Liver (tissue), 8 donors: ENCODE measurements at regions not wholly inside any gene's neighbourhood (a gene's known extent, or its start where the extent isn't known, plus 50 kb on each side); places are given as distances from the start of the nearest gene placed in this dataset.

Experiments
- DNase-seq: peaks from one replicate; pipeline ENCODE4 v3.0.0-alpha.2; 2017; ENCODE audit warnings: low spot score
- H3K27ac ChIP-seq, 2 donors: one replicate each; pipeline ENCODE4 v1.7.0; 2013; ENCODE audit warnings: inconsistent platforms in 2 of 2, low read length in 2 of 2, control low read depth in 1 of 2, low read depth in 1 of 2, mild to moderate bottlenecking in 1 of 2
- H3K27me3 ChIP-seq, 4 donors: one replicate each; pipeline versions ENCODE4 v1.6.1 to v1.7.0; 2013; ENCODE audit warnings: low read length in 3 of 4, inconsistent platforms in 1 of 4, mild to moderate bottlenecking in 1 of 4, moderate library complexity in 1 of 4; ENCODE audit not compliant: control insufficient read depth in 4 of 4, insufficient read depth in 4 of 4
- H3K36me3 ChIP-seq, 4 donors: one replicate each; pipeline versions ENCODE4 v1.6.1 to v1.7.0; 2013; ENCODE audit warnings: low read length in 3 of 4, mild to moderate bottlenecking in 3 of 4, low read depth in 1 of 4, moderate library complexity in 1 of 4; ENCODE audit not compliant: control insufficient read depth in 4 of 4, insufficient read depth in 3 of 4
- H3K4me1 ChIP-seq, 4 donors: one replicate each; pipeline versions ENCODE4 v1.6.1 to v1.7.0; 2013; ENCODE audit warnings: low read length in 3 of 4, mild to moderate bottlenecking in 3 of 4, moderate library complexity in 1 of 4; ENCODE audit not compliant: control insufficient read depth in 4 of 4, insufficient read depth in 4 of 4
- H3K4me3 ChIP-seq, 3 donors: one replicate each; pipeline versions ENCODE4 v1.6.1 to v1.7.0; 2013; ENCODE audit warnings: low read length in 3 of 3, control low read depth in 1 of 3, low read depth in 1 of 3, mild to moderate bottlenecking in 1 of 3
- H3K9ac ChIP-seq, 2 donors: one replicate each; pipeline ENCODE4 v1.7.0; 2013; ENCODE audit warnings: low read length in 2 of 2, mild to moderate bottlenecking in 2 of 2, moderate library complexity in 2 of 2, control low read depth in 1 of 2, low read depth in 1 of 2
- H3K9me3 ChIP-seq, 4 donors: one replicate each; pipeline versions ENCODE4 v1.6.1 to v1.7.0; 2013; ENCODE audit warnings: low read length in 3 of 4; ENCODE audit not compliant: control insufficient read depth in 4 of 4
- EGR1 ChIP-seq, 2 donors: IDR thresholded peaks; 2 replicates each; pipeline ENCODE4 v1.6.1; 2016 to 2018; ENCODE audit warnings: antibody characterized with exemption in 2 of 2, low read depth in 2 of 2
- FOXA1 ChIP-seq: IDR thresholded peaks from 2 replicates; pipeline ENCODE4 v1.6.1; 2016; ENCODE audit warnings: antibody characterized with exemption
- GABPA ChIP-seq, 2 donors: IDR thresholded peaks in 1 of 2; conservative IDR thresholded peaks in 1 of 2; 2 replicates each; pipeline ENCODE4 v1.6.1; 2016; ENCODE audit warnings: antibody characterized with exemption in 2 of 2, mild to moderate bottlenecking in 1 of 2, moderate library complexity in 1 of 2
- HNF4G ChIP-seq: IDR thresholded peaks from 2 replicates; pipeline ENCODE4 v1.6.1; 2016; ENCODE audit warnings: antibody characterized with exemption
- NR2F2 ChIP-seq: IDR thresholded peaks from 2 replicates; pipeline ENCODE4 v1.6.1; 2016; ENCODE audit warnings: antibody characterized with exemption
- RXRA ChIP-seq, 2 donors: IDR thresholded peaks; 2 replicates each; pipeline ENCODE4 v1.6.1; 2017 to 2018; ENCODE audit warnings: antibody characterized with exemption in 2 of 2, mild to moderate bottlenecking in 1 of 2
- YY1 ChIP-seq: IDR thresholded peaks from 2 replicates; pipeline ENCODE4 v1.6.1; 2016; ENCODE audit warnings: antibody characterized with exemption, mild to moderate bottlenecking
- WGBS: extraction: QIAGEN DNeasy Blood & Tissue Kit; methylation state at CpG from one replicate; pipeline ENCODE4 v1.1.7; 2013; 5-methylcytosine and 5-hydroxymethylcytosine counted together
- TF ChIP-seq, protein P1 (sequence below): IDR thresholded peaks from 2 replicates; pipeline ENCODE4 v1.6.1; 2016; ENCODE audit warnings: antibody characterized with exemption
- TF ChIP-seq, protein P2 (sequence below): IDR thresholded peaks from 2 replicates; pipeline ENCODE4 v1.6.1; 2016; ENCODE audit warnings: antibody characterized with exemption
- TF ChIP-seq, protein P3 (sequence below): IDR thresholded peaks from 2 replicates; pipeline ENCODE4 v1.6.1; 2016; ENCODE audit warnings: antibody characterized with exemption, mild to moderate bottlenecking
- TF ChIP-seq, protein P4 (sequence below): fragments of 150-350 bp; IDR thresholded peaks from 2 replicates; pipeline ENCODE4 v1.5.1; 2017; ENCODE audit warnings: improper control_type of control experiment, low read depth, low read length; ENCODE audit not compliant: missing input control
- donor health status: healthy.
- donor health status: healthy.
- donor health status: healthy.
- donor health status: healthy.
- donor health status: healthy.

DNA sequence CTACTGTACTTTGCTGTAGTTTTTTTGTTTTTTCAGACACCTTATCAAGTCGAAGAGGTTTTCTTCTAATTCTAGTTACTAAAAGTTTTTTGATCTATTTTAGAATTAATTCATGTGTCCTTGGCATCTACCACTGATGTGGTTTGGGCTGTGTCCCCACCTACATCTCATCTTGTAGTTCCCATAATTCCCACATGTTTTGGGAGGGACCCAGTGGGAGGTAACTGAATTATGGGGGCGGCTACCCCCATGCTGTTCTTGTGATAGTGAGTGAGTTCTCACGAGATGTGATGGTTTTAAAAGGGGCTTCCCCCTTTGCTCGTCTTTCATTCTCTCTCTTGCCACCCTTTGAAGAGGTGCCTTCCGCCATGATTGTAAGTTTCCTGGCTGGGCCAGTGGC lies 154.6 kb upstream of the EEPD1 start (continued):
- TF ChIP-seq NR2F2: no peak
- TF ChIP-seq FOXA1: no peak
- TF ChIP-seq, protein P1, sequence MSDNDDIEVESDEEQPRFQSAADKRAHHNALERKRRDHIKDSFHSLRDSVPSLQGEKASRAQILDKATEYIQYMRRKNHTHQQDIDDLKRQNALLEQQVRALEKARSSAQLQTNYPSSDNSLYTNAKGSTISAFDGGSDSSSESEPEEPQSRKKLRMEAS: no peak

DNA sequence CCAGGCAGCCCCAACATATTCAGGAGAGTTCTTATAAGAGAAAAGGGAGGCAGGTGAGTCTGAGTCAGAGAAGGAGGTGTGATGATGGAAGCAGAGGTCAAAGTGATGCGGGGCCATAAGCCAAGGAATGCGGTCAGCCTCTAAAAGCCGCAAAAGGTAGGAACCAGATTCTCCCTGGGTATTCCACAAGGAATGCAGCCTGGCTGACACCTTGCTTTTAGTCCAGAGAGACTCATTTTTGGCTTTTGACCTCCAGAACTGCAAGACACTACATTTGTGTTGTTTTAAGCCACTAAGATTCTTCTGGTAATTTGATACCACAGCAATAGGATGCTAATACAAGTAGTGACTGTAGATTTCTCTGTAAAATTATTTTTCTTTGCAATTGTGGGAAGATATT lies 151.5 kb upstream of the EEPD1 start:
- H3K4me1 ChIP-seq: no peaks in the 10 kb centered on the region
- 99% methylated on average over 3 of the region's 3 CpGs for WGBS
- no peak overlapping the region for H3K27ac ChIP-seq

DNA sequence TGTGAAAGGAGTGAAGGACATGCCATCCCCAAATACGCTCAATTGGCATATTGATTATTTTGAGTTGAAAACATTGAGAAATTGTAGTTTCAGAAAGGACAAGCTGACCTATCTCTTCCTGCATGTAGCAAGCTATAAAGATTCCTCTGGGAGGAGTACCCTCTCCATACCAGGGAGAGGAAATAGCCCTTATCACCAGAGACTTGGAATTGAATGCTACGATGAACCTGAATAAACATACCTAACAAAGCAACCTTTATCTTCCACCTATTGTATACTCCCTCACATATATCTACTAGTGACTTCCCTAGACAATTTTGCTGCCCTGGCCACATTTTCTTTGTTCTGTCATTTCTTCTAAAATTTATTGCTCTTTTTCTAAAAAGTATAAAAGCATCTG lies 150.2 kb upstream of the EEPD1 start:
- Histone ChIP-seq H3K27ac (no peak overlapping the region), H3K4me1 (no peaks in the 10 kb centered on the region), H3K27me3 (no peaks in the 10 kb centered on the region), H3K4me3 (no peak overlapping the region), H3K9me3 (no peaks in the 10 kb centered on the region), H3K36me3 (no peaks in the 10 kb centered on the region), H3K9ac (no peak overlapping the region)
- 51% methylated on average over 2 of the region's 2 CpGs for WGBS
- DNase-seq: no peak
- TF ChIP-seq YY1 (no peak), RXRA (IDR thresholded peaks at IDR 0.05) (no peak)
- TF ChIP-seq, protein P2, sequence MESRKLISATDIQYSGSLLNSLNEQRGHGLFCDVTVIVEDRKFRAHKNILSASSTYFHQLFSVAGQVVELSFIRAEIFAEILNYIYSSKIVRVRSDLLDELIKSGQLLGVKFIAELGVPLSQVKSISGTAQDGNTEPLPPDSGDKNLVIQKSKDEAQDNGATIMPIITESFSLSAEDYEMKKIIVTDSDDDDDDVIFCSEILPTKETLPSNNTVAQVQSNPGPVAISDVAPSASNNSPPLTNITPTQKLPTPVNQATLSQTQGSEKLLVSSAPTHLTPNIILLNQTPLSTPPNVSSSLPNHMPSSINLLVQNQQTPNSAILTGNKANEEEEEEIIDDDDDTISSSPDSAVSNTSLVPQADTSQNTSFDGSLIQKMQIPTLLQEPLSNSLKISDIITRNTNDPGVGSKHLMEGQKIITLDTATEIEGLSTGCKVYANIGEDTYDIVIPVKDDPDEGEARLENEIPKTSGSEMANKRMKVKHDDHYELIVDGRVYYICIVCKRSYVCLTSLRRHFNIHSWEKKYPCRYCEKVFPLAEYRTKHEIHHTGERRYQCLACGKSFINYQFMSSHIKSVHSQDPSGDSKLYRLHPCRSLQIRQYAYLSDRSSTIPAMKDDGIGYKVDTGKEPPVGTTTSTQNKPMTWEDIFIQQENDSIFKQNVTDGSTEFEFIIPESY: no peak

More for the DNA sequence above, 151.5 kb upstream of the EEPD1 start:
- Histone ChIP-seq H3K4me3 (no peak overlapping the region), H3K27me3 (no peaks in the 10 kb centered on the region), H3K36me3 (no peaks in the 10 kb centered on the region), H3K9ac (no peak overlapping the region), H3K9me3 (no peaks in the 10 kb centered on the region)
- DNase-seq: no peak
- no peak for TF ChIP-seq EGR1 (IDR thresholded peaks at IDR 0.05; ENCODE audit: low read depth in 2 of 2)
- no peak for TF ChIP-seq HNF4G

DNA sequence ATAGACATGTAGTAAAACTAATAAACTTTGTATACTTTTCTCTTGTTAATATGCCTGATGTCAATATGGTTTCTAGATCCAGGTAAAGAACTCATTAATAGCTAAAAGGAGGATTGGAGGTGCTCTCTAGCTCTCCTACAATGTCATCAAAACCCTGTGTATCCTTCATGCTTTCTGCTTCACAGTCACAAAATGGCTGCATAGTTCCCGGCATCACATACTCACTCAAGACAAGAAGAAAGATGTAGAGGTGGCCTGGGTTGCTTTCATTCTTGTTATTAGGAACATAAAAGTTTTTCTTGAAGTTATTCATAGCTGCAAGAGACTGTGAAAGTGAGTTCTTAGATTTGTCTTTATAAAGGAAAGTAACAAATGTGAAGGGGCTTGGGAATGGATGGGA lies 149.7 kb upstream of the EEPD1 start:
- DNase-seq: no peak
- Histone ChIP-seq H3K27me3 (no peaks in the 10 kb centered on the region), H3K4me1 (no peaks in the 10 kb centered on the region), H3K4me3 (no peak overlapping the region), H3K9me3 (no peaks in the 10 kb centered on the region), H3K9ac (no peak overlapping the region), H3K36me3 (no peaks in the 10 kb centered on the region), H3K27ac (no peak overlapping the region)
- TF ChIP-seq, protein P3, sequence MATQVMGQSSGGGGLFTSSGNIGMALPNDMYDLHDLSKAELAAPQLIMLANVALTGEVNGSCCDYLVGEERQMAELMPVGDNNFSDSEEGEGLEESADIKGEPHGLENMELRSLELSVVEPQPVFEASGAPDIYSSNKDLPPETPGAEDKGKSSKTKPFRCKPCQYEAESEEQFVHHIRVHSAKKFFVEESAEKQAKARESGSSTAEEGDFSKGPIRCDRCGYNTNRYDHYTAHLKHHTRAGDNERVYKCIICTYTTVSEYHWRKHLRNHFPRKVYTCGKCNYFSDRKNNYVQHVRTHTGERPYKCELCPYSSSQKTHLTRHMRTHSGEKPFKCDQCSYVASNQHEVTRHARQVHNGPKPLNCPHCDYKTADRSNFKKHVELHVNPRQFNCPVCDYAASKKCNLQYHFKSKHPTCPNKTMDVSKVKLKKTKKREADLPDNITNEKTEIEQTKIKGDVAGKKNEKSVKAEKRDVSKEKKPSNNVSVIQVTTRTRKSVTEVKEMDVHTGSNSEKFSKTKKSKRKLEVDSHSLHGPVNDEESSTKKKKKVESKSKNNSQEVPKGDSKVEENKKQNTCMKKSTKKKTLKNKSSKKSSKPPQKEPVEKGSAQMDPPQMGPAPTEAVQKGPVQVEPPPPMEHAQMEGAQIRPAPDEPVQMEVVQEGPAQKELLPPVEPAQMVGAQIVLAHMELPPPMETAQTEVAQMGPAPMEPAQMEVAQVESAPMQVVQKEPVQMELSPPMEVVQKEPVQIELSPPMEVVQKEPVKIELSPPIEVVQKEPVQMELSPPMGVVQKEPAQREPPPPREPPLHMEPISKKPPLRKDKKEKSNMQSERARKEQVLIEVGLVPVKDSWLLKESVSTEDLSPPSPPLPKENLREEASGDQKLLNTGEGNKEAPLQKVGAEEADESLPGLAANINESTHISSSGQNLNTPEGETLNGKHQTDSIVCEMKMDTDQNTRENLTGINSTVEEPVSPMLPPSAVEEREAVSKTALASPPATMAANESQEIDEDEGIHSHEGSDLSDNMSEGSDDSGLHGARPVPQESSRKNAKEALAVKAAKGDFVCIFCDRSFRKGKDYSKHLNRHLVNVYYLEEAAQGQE: no peak
- no peak for TF ChIP-seq GABPA (IDR thresholded peaks at IDR 0.05 in 1 of 2, conservative IDR thresholded peaks at IDR 0.05 in 1 of 2)
- no peak for TF ChIP-seq HNF4G
- no peak for TF ChIP-seq RXRA (IDR thresholded peaks at IDR 0.05)
- TF ChIP-seq, protein P4, sequence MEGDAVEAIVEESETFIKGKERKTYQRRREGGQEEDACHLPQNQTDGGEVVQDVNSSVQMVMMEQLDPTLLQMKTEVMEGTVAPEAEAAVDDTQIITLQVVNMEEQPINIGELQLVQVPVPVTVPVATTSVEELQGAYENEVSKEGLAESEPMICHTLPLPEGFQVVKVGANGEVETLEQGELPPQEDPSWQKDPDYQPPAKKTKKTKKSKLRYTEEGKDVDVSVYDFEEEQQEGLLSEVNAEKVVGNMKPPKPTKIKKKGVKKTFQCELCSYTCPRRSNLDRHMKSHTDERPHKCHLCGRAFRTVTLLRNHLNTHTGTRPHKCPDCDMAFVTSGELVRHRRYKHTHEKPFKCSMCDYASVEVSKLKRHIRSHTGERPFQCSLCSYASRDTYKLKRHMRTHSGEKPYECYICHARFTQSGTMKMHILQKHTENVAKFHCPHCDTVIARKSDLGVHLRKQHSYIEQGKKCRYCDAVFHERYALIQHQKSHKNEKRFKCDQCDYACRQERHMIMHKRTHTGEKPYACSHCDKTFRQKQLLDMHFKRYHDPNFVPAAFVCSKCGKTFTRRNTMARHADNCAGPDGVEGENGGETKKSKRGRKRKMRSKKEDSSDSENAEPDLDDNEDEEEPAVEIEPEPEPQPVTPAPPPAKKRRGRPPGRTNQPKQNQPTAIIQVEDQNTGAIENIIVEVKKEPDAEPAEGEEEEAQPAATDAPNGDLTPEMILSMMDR: no peak
- WGBS: 96% methylated on average over 1 of the region's 1 CpG
